CD14-positive monocyte (primary cell): ENCODE measurements at regions not wholly inside any gene's neighbourhood (a gene's known extent, or its start where the extent isn't known, plus 50 kb on each side); places are given as distances from the start of the nearest gene placed in this dataset.

Experiments
- DNase-seq, 3 donors: peaks; one replicate each; pipeline ENCODE4 v3.0.0-alpha.2; 2011 to 2022
- H2AFZ ChIP-seq: 2 replicates; pipeline ENCODE4 v1.6.0; 2012; ENCODE audit warnings: mild to moderate bottlenecking, low read depth, low read length, inconsistent platforms; ENCODE audit not compliant: insufficient read depth, poor library complexity, severe bottlenecking
- H3K27ac ChIP-seq, 2 donors: 1 replicate in 1 of 2; 2 replicates in 1 of 2; pipeline ENCODE4 v1.5.1; 2012 to 2013; ENCODE audit warnings: low read length in 2 of 2, control low read depth in 1 of 2, inconsistent platforms in 1 of 2, low read depth in 1 of 2, mild to moderate bottlenecking in 1 of 2
- H3K27me3 ChIP-seq, 2 donors: one replicate each; pipeline versions ENCODE4 v1.6.0 to v1.6.1; 2011 to 2013; ENCODE audit warnings: low read length in 2 of 2; ENCODE audit not compliant: control insufficient read depth in 2 of 2, insufficient read depth in 2 of 2
- H3K36me3 ChIP-seq, 2 donors: replicated peaks in 1 of 2; 1 replicate in 1 of 2; 2 replicates in 1 of 2; pipeline versions ENCODE4 v1.5.1 to v1.6.1; 2012 to 2013; ENCODE audit warnings: low read length in 2 of 2, control low read depth in 1 of 2, inconsistent platforms in 1 of 2, mild to moderate bottlenecking in 1 of 2; ENCODE audit not compliant: insufficient read depth in 2 of 2, control insufficient read depth in 1 of 2
- H3K4me1 ChIP-seq, 2 donors: 1 replicate in 1 of 2; 2 replicates in 1 of 2; pipeline versions ENCODE4 v1.5.1 to v1.6.1; 2012 to 2013; ENCODE audit warnings: low read length in 2 of 2, control low read depth in 1 of 2, inconsistent platforms in 1 of 2, mild to moderate bottlenecking in 1 of 2, moderate library complexity in 1 of 2; ENCODE audit not compliant: insufficient read depth in 2 of 2, control insufficient read depth in 1 of 2
- H3K4me2 ChIP-seq: replicated peaks from 2 replicates; pipeline ENCODE3; 2012; ENCODE audit warnings: low read length, moderate library complexity, mild to moderate bottlenecking; ENCODE audit not compliant: poor library complexity, severe bottlenecking; ENCODE audit errors: extremely low read depth
- H3K4me3 ChIP-seq, 3 experiments: fragments of 200-600 bp in 1 of 3; sonication (generic) in 1 of 3; replicated peaks in 1 of 3; 1 replicate in 2 of 3; 2 replicates in 1 of 3; pipeline ENCODE4 v1.5.1; 2011 to 2013; ENCODE audit warnings: low read length in 3 of 3, mild to moderate bottlenecking in 3 of 3, control low read depth in 2 of 3, low read depth in 2 of 3, inconsistent platforms in 1 of 3, moderate library complexity in 1 of 3
- H3K79me2 ChIP-seq: 2 replicates; pipeline ENCODE4 v1.6.0; 2012; ENCODE audit warnings: mild to moderate bottlenecking, control low read depth, inconsistent platforms, low read length, moderate library complexity; ENCODE audit not compliant: insufficient read depth
- H3K9ac ChIP-seq: 2 replicates; pipeline ENCODE4 v1.6.0; 2017; ENCODE audit warnings: low read length, mild to moderate bottlenecking; ENCODE audit not compliant: insufficient read depth, poor library complexity, severe bottlenecking
- H3K9me3 ChIP-seq, 2 donors: replicated peaks in 1 of 2; 1 replicate in 1 of 2; 2 replicates in 1 of 2; pipeline versions ENCODE4 v1.5.1 to v1.6.1; 2012 to 2013; ENCODE audit warnings: low read length in 2 of 2, control low read depth in 1 of 2; ENCODE audit not compliant: control insufficient read depth in 1 of 2, insufficient read depth in 1 of 2
- H4K20me1 ChIP-seq: 2 replicates; pipeline ENCODE4 v1.6.0; 2012; ENCODE audit warnings: mild to moderate bottlenecking, low read length, control low read depth, moderate library complexity; ENCODE audit not compliant: insufficient read depth
- H3K27ac Mint-ChIP-seq, 7 donors: one replicate each; pipeline ENCODE4 v1.8.0; 2020; ENCODE audit warnings: mild to moderate bottlenecking in 7 of 7, mixed read lengths in 7 of 7, moderate library complexity in 6 of 7, inconsistent platforms in 2 of 7
- H3K27me3 Mint-ChIP-seq, 3 donors: one replicate each; pipeline ENCODE4 v1.8.0; 2021 to 2022; ENCODE audit warnings: low read depth in 3 of 3, mild to moderate bottlenecking in 3 of 3, mixed read lengths in 3 of 3, moderate library complexity in 3 of 3, inconsistent platforms in 1 of 3
- H3K36me3 Mint-ChIP-seq, 2 donors: one replicate each; pipeline ENCODE4 v1.8.0; 2020; ENCODE audit warnings: mixed read lengths in 2 of 2, inconsistent platforms in 1 of 2, mild to moderate bottlenecking in 1 of 2
- H3K4me1 Mint-ChIP-seq: one replicate; pipeline ENCODE4 v1.8.0; 2020; ENCODE audit warnings: mild to moderate bottlenecking, mixed read lengths
- H3K4me3 Mint-ChIP-seq, 2 donors: one replicate each; pipeline ENCODE4 v1.8.0; 2020; ENCODE audit warnings: mild to moderate bottlenecking in 2 of 2, mixed read lengths in 2 of 2, moderate library complexity in 1 of 2
- H3K9me3 Mint-ChIP-seq, 7 donors: one replicate each; pipeline ENCODE4 v1.8.0; 2020 to 2022; ENCODE audit warnings: mixed read lengths in 7 of 7, mild to moderate bottlenecking in 6 of 7, moderate library complexity in 6 of 7, inconsistent platforms in 2 of 7
- WGBS: methylation state at CpG from one replicate; pipeline ENCODE4 v1.1.5; 2013; ENCODE audit warnings: missing lambda C conversion rate; ENCODE audit not compliant: insufficient coverage; 5-methylcytosine and 5-hydroxymethylcytosine counted together
- intact Hi-C, 2 donors: fragments of 100-400 bp; cut with micrococcal nuclease; formaldehyde crosslinking; loops; one replicate each; pipeline versions ENCODE4 v1.15.0 to v1.15.1; 2023
- TF ChIP-seq, protein P1 (sequence below): fragments of 200-600 bp; IDR thresholded peaks from one replicate; pipeline ENCODE4 v1.8.0; 2022; ENCODE audit warnings: antibody characterized with exemption, mild to moderate bottlenecking

GRCh38 chr18:41072946-41073345 lies 882.1 kb upstream of the PIK3C3 start:
- H2AFZ ChIP-seq, result no peak overlapping the region
- DNase-seq, result no peak
- Mint-ChIP-seq H3K27ac (no peak overlapping the region), H3K4me3 (no peak overlapping the region), H3K9me3 (peaks cover 0 to 3% (median 0%) of the 10 kb centered on the region in 7 donors), H3K4me1 (no peaks in the 10 kb centered on the region), H3K36me3 (no peaks in the 10 kb centered on the region), H3K27me3 (no peaks in the 10 kb centered on the region)
- H3K9me3 ChIP-seq, result no peaks in the 10 kb centered on the region
- no peak overlapping the region for H3K9ac ChIP-seq
- no peaks in the 10 kb centered on the region for H4K20me1 ChIP-seq
- no peaks in the 10 kb centered on the region for H3K4me1 ChIP-seq
- TF ChIP-seq, protein P1, sequence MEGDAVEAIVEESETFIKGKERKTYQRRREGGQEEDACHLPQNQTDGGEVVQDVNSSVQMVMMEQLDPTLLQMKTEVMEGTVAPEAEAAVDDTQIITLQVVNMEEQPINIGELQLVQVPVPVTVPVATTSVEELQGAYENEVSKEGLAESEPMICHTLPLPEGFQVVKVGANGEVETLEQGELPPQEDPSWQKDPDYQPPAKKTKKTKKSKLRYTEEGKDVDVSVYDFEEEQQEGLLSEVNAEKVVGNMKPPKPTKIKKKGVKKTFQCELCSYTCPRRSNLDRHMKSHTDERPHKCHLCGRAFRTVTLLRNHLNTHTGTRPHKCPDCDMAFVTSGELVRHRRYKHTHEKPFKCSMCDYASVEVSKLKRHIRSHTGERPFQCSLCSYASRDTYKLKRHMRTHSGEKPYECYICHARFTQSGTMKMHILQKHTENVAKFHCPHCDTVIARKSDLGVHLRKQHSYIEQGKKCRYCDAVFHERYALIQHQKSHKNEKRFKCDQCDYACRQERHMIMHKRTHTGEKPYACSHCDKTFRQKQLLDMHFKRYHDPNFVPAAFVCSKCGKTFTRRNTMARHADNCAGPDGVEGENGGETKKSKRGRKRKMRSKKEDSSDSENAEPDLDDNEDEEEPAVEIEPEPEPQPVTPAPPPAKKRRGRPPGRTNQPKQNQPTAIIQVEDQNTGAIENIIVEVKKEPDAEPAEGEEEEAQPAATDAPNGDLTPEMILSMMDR, result no peak
- H3K4me2 ChIP-seq, result no peak overlapping the region
- no peaks in the 10 kb centered on the region for H3K79me2 ChIP-seq
- intact Hi-C loops, result no loop called here
- no peaks in the 10 kb centered on the region for H3K27me3 ChIP-seq
- H3K27ac ChIP-seq, result no peak overlapping the region
- no peak overlapping the region for H3K4me3 ChIP-seq
- no CpG with 5 or more reads among the region's 1 CpG for WGBS
- no peaks in the 10 kb centered on the region for H3K36me3 ChIP-seq

DNA sequence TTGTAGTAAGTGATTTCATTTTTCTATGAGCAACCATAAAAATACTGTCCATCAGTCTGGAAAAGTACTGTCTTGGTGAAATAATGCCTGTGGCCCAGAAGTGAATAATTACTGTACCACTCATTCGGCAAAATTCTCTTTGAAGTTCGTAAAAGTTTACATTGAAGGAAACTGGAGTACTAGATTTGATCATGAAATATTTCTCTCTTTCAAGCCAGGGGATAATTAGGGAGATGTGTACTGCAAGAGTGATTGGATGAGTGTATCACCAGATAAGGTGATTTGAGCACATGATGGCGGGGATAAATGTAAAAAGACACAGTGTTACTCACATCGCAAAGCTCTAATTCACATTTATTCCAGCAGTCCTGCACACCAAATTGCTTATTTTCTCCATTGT lies 883.2 kb upstream of the PIK3C3 start:
- no peaks in the 10 kb centered on the region for H3K27me3 ChIP-seq
- H3K4me1 ChIP-seq, result no peaks in the 10 kb centered on the region
- Mint-ChIP-seq H3K4me1 (no peaks in the 10 kb centered on the region), H3K36me3 (no peaks in the 10 kb centered on the region), H3K9me3 (peaks cover 0 to 3% (median 0%) of the 10 kb centered on the region in 7 donors), H3K4me3 (no peak overlapping the region), H3K27ac (no peak overlapping the region), H3K27me3 (no peaks in the 10 kb centered on the region)
- no peaks in the 10 kb centered on the region for H3K79me2 ChIP-seq
- 80% methylated on average over 2 of the region's 4 CpGs for WGBS
- H3K36me3 ChIP-seq, result no peaks in the 10 kb centered on the region
- intact Hi-C loops, result no loop called here
- no peaks in the 10 kb centered on the region for H4K20me1 ChIP-seq
- H3K4me2 ChIP-seq, result no peak overlapping the region
- H3K9me3 ChIP-seq, result no peaks in the 10 kb centered on the region
- TF ChIP-seq, protein P1, result no peak
- H2AFZ ChIP-seq, result no peak overlapping the region
- DNase-seq, result no peak
- no peak overlapping the region for H3K27ac ChIP-seq
- H3K9ac ChIP-seq, result no peak overlapping the region
- no peak overlapping the region for H3K4me3 ChIP-seq
